NCI-H446 treated with DMSO at 0.1 percent for 48 hours (cell line): ENCODE measurements at regions not wholly inside any gene's neighbourhood (a gene's known extent, or its start where the extent isn't known, plus 50 kb on each side); places are given as distances from the start of the nearest gene placed in this dataset.

Source experiments
- DNase-seq: peaks from one replicate; lab custom pipeline; 2025; lab: John Stamatoyannopoulos, UW

GRCh38 chr14:71636820-71637471 lies 295.3 kb upstream of the RGS6 start:
- no peak for DNase-seq

- no peak for DNase-seq
These were observed 293.6 kb upstream of the RGS6 start for GRCh38 chr14:71638523-71639196.

GRCh38 chr14:71642715-71643114 lies 289.5 kb upstream of the RGS6 start:
- DNase-seq = no peak

GRCh38 chr14:71645656-71646055 lies 286.6 kb upstream of the RGS6 start:
- DNase-seq = no peak

GRCh38 chr14:71646518-71646917 lies 285.7 kb upstream of the RGS6 start:
- no peak for DNase-seq

- DNase-seq = no peak
These were observed 285.0 kb upstream of the RGS6 start for GRCh38 chr14:71647086-71647784.

- DNase-seq = no peak
These were observed 283.5 kb upstream of the RGS6 start for GRCh38 chr14:71648725-71649124.

GRCh38 chr14:71650187-71650755 lies 282.0 kb upstream of the RGS6 start:
- DNase-seq = no peak

- no peak for DNase-seq
These were observed 281.0 kb upstream of the RGS6 start for GRCh38 chr14:71651228-71651627.

- no peak for DNase-seq
These were observed 279.9 kb upstream of the RGS6 start for GRCh38 chr14:71652368-71652767.

- DNase-seq = no peak
These were observed 277.4 kb upstream of the RGS6 start for GRCh38 chr14:71654810-71655209.

- no peak for DNase-seq
These were observed 273.9 kb upstream of the RGS6 start for GRCh38 chr14:71658261-71658860.

GRCh38 chr14:71659159-71659558 lies 273.1 kb upstream of the RGS6 start:
- DNase-seq = no peak

- no peak for DNase-seq
These were observed 270.8 kb upstream of the RGS6 start for GRCh38 chr14:71661441-71661840.

- no peak for DNase-seq
These were observed 269.9 kb upstream of the RGS6 start for GRCh38 chr14:71662291-71662790.

GRCh38 chr14:71665157-71665556 lies 267.1 kb upstream of the RGS6 start:
- DNase-seq = no peak

- no peak for DNase-seq
These were observed 266.4 kb upstream of the RGS6 start for GRCh38 chr14:71665781-71666180.

- DNase-seq = no peak
These were observed 265.6 kb upstream of the RGS6 start for GRCh38 chr14:71666571-71667145.

GRCh38 chr14:71668186-71668912 lies 263.9 kb upstream of the RGS6 start:
- no peak for DNase-seq

- DNase-seq = no peak
These were observed 259.6 kb upstream of the RGS6 start for GRCh38 chr14:71672596-71672995.
